ENCODE measurements at regions not wholly inside any gene's neighbourhood (a gene's known extent, or its start where the extent isn't known, plus 50 kb on each side); places are given as distances from the start of the nearest gene placed in this dataset.

DNA sequence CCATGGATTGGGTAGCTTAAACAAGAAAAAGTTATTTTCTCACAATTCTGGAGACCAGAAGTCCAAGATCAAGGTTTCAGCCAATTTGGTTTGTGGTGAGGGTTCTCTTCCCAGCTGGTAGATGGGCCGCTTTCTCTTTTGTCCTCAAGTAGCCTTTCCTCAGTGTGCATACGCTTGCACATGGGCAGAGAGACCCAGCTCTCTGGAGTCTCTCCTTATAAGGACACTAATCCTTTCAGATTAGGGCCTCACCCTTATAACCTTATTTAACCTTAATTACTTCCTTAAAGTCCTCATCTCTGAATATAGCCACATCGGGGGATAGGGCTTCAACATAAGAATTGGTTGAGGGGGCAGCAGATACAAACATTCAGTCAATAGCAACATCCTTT is 68.4 kb upstream of the NLK start:
- no peak for TF ChIP-seq SP4 (IDR thresholded peaks at IDR 0.05; ENCODE audit: low read length)
- TF ChIP-seq HDAC2 (IDR thresholded peaks at IDR 0.05; ENCODE audit: borderline replicate concordance in 1 of 2, low read depth in 2 of 2, low read length in 2 of 2), result no peak
- TF ChIP-seq, protein P1, sequence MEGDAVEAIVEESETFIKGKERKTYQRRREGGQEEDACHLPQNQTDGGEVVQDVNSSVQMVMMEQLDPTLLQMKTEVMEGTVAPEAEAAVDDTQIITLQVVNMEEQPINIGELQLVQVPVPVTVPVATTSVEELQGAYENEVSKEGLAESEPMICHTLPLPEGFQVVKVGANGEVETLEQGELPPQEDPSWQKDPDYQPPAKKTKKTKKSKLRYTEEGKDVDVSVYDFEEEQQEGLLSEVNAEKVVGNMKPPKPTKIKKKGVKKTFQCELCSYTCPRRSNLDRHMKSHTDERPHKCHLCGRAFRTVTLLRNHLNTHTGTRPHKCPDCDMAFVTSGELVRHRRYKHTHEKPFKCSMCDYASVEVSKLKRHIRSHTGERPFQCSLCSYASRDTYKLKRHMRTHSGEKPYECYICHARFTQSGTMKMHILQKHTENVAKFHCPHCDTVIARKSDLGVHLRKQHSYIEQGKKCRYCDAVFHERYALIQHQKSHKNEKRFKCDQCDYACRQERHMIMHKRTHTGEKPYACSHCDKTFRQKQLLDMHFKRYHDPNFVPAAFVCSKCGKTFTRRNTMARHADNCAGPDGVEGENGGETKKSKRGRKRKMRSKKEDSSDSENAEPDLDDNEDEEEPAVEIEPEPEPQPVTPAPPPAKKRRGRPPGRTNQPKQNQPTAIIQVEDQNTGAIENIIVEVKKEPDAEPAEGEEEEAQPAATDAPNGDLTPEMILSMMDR (IDR thresholded peaks at IDR 0.05; ENCODE audit: control extremely low read depth in 1 of 3, insufficient read depth in 1 of 3, low read depth in 1 of 3, low read length in 3 of 3), result no peak
- no peak for TF ChIP-seq BRCA1 (IDR thresholded peaks at IDR 0.05; ENCODE audit: low read depth, low read length)
- no peak for TF ChIP-seq POLR2A (IDR thresholded peaks at IDR 0.05; ENCODE audit: control extremely low read depth in 1 of 2, low read depth in 2 of 2, low read length in 2 of 2)
- no peak for TF ChIP-seq KDM1A (IDR thresholded peaks at IDR 0.05; ENCODE audit: borderline replicate concordance, low read length)
- TF ChIP-seq EZH2 (IDR thresholded peaks at IDR 0.05; ENCODE audit: low read depth, low read length, severe bottlenecking), result no peak
- TF ChIP-seq SUZ12 (IDR thresholded peaks at IDR 0.05; ENCODE audit: low read length), result no peak
